GM19468 (cell line): ENCODE measurements at regions not wholly inside any gene's neighbourhood (a gene's known extent, or its start where the extent isn't known, plus 50 kb on each side); places are given as distances from the start of the nearest gene placed in this dataset.

Experiments used
- ATAC-seq: cut with Tn5 transposase; IDR thresholded peaks from one replicate; pipeline ENCODE4 v1.9.1; 2021; ENCODE audit warnings: mild to moderate bottlenecking, moderate library complexity, moderate number of reproducible peaks; ENCODE audit not compliant: unreplicated experiment; ENCODE audit errors: extremely low read depth

DNA sequence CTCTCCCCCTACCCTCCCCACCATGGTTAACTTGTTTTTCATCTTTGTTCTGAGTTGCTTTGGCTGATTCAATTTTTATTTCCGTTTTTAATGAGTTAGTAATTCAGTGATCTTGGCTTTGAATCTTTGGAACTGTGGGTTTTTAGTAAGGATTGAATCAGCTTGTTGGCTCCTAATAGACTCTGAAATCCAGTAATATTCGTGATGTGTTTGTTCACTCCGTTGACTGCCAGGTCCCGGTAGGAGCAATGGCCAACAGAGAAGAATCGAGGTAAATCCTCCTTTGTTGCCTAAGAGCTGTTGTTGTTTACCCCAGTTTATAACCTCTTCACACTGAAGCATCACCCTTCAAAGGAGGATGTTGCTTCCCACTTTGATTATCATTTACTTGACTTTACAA is 92.7 kb downstream of the PCSK1 start:
- no peak for ATAC-seq

DNA sequence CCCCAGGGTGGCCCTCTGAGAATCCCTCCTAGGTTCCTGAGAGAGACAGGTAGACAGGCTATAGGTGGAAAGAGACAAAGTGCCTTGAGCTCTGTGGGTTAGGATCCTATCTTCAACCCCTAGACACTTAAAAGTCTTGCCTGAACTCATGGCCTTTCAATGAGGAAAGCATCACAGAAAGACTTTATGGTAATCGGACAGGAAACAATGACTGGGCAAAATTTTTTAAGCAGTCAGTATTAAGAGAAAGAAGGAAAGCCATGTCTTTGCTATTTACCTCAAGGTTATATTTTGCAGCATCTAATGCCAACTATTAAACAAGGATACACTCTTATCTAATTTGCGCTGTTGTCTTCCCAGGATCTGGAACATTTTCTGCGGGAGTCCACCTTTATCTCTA is 93.2 kb downstream of the PCSK1 start:
- no peak for ATAC-seq

DNA sequence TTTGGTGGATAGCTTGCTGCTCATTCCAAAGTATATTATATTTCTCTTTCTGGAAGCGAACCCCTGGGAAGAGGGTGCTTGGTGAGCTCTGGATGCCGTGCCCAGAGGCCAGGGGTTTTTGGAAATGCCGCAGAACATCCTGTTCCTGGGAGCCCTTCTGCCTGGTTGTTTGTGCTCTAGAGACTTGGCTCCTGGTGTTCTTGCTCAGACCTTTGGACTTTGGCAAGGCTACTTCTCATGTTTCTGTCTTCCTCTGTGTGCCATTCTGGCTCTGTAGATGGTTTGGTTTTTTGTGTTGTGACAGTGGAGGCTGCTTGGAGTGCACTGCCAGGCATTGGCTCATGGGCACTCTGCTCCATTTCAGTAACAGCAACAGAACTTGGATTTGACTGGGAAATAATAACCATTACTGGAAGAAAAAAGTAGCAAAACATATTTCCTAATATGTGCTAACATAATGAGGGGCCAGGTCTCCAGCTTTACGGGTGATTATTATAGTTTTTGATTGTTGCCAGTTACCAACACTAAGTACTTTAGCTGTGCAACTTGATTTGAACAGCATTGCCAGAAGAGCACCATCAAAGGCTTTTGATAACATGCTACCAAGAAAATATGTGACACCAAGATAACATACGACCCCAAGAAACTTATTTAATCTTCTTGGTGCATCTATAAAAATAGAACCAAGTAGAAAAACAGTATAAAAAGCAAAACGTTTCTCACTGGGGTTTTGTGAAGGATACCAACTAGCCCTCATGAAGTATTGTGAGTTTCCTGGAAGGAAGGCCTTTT is 94.2 kb downstream of the PCSK1 start:
- no peak for ATAC-seq

DNA sequence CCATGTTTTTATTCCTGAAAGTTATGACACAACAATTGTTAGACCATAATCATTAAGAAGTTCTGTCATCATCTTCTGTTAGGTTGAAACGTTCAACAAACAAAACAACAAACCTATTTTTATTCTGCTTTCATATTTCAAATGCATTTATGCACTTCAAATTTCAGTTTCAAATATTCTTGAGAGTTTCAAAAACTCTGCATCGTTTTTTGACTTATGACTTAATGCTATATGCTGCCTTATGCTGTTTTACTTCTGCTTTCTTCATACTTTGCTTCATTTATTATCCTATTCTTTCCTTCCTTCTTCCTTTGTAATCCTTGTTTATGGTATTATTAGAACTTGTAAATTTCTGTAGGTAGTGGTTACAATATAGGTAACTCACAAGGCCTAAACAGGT is 95.0 kb downstream of the PCSK1 start:
- no peak for ATAC-seq

DNA sequence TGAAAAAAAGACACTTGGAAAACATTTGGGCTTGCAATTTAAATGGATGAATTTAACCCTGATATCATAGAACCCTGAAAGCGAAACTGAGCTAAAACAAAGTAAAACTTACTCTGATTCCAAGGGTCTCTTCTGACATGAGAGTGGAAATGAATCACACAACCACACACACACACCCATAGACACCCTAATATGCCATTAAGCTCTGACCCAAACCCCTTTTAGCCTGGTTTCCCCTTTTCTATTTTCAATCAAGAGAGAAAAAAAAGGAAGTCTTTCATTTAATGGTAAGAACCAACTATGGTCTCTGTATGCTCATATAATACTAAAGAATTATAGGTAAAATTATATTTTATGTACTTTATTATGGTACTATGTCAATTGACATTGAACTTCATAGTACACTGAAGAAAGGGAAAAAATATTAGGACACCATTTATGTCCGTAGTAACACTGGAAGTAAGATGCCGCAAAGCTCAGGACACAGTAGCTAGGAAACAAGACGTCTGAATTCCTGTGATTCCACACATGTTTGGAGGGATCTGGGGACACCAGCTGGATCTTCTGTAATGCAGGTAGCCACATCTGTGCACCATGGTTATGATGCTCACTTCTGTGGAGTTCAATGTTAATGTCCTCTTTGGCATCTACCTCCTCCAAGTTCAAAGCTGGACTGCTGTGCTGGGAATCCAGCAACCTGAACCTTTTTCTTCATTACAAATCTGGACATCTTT is 95.8 kb downstream of the PCSK1 start:
- no peak for ATAC-seq

DNA sequence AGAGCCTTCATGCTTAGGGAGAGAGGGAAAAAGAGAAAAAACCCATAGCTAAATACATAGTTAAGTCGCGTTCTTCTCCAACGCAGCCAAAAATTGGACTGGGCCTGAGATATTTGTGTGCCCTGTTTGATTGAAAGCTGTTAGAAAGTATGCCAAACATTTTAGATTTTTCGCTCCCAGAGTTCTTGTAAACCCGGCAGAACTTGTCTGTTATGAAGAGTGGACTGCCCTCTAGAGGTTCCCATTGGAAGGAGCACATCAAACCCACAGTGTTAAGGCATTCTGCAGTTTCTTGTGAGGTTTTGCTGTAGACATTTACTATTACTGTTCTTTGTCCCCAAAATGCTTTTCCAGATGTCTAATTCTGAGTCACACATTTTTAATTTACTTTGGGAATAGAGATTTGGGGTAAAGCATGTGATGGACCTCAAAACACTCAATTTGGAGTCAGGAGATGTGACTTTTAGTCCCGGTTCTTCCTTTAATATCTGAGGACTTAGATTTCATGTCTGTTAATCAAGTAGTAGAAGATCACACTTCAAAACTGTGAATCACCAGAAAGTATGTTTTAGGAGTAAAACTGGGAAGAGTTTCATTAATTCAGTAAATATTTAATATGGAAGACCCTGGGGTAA is 96.6 kb downstream of the PCSK1 start:
- peak; percentile 61 for ATAC-seq

DNA sequence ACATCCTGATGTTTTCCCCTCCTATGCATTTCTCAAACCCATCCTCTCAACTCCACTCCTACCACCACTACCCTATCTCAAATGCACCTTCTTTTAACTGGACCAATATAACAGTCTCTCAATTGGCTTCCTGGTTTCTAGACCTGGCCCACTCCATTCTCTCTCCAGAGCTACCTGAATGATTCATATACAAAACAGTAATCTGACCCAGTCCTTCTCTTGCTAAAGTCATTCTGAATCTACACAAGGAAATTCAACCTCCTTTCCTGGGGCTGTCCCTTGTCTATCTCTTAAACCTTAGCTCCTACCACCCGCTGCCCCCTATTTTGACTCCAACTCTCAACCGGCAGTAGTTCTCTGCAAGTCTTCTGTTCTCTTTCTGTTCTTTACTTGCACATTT is 97.2 kb downstream of the PCSK1 start:
- ATAC-seq = no peak

DNA sequence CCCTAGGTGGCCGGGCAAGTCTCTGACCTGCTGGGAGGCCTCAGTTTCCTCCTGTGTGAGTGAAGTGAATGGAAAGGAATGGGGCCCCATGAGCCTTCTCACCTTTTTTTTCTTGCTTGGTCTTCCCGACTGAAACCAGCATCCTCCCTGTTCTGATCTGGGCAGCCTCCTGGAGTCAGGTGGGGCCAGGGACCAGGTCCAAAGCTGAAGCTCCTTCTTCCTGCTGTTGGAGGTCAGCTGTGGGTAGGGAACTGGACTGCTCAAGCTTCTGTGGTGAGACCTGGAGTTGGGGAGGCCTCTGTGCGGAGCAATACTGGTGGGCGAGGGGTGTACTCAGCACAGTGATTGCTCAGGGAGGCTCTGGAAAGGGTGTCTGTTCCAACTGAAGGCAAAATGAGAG is 99.7 kb downstream of the PCSK1 start:
- ATAC-seq = no peak

DNA sequence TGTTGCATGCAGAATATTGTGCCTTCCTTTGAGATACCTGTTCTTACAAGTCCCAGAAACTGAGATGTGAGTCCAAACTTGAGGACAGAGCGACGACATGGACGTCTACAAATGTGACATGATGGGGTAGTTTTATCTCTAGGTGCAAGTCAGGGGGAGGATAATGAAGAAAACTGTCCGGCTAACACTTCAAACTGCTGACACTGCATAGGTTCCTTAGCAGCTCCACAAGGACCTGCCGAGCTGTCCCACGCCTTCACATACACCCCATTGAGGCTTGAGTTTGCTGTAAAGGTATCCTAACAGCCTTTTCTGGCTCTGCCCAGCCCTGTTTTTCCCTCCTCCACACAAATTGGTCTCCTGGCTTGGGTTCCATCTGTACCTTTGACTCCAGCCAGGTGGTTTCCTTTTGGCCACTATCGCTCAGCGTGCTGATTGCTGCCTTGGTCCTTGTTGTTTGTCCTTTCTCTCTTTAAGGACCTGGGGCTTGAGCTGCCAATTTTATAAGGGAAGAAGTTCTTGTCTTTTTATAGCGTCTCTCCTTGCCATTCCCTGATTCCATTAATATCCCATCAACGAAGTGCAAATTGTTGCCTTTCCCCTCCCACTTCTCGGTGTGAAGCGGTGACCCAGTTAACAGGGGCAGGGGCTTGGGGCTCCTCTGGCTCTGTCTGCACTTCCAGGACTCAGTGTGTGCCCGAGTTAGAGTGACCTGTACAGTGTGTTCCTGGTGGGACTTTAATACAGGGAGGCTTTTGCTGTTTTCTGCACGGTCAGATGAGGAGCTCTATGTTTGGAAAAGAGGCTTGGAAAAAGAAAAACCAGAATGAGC is 100.3 kb downstream of the PCSK1 start:
- ATAC-seq = no peak

DNA sequence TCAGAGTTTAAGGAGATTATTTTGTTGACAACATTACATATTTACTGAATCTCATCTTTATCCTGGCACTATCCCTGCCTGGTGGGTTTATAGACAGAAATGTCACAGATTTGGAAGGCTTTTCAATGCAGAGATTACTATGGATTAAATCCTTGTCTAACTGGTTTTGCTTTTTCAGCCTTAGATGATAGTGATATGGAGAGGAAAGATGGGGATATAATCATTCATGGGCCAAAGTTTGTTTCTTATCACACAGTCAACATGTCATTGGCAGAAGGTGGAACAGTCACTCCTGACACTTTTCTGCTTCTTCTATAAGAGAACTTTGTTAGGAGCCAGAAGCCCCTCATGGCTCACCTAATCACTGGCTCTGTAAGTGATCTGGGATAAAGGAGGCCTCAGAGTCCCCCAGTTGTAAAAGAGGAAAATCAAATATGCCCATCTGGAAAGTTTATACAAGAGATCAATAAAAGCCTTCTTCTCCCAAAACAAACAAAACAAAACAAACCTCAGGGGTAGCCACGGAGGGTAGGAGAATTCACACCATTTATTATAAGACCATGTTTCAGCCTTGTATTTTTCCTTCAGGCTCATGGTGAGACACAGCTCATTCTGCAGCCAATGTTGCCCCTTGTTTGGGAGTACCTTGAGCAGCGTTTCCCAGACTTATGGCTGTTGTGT is 101.2 kb downstream of the PCSK1 start:
- no peak for ATAC-seq

DNA sequence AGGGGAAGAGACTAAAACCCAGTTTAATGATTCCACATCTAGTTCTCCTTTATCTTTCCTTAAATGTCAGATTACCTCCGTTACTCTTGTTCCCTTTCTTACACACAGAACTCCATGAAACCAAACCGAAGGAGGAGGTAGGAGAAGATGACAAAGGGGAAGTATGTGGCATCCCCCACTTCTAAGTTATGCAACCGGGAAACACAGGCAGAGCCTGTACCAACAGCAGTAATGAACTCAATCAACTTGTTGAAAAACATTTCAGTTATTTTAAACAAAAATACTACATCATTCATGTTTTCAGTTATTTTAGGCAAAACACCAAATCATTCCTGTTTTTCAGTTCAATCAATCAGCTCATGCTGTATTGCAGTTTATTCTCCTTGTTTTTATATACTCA is 101.8 kb downstream of the PCSK1 start:
- no peak for ATAC-seq

DNA sequence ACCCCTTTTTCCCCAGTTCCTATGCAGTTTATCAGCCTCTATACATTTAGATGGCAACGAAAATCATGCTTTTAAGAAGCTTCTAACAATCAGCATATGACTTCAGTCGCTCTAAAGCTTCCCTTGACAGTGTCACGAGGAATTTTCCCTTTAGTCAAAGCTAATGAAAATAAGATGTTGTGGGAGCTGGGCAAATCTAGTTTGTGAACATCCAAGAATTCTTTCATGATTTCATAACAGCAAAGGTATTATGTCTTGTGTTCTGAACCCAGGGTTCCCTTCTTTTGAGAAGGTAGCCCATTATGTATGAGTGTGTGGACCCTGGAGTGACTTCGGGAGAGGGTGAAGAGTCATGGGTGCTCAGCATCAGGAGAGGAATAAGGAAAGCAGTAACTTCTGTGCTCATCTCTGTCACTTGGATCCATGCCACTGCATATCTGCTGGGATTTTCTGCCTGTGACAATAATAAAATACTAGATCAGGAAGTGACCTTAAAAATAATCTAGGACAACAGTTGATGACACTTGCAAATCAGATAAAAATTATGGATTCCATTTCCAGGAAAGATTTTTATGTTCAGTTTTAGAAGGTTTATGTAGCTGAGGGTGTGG is 102.4 kb downstream of the PCSK1 start:
- no peak for ATAC-seq

DNA sequence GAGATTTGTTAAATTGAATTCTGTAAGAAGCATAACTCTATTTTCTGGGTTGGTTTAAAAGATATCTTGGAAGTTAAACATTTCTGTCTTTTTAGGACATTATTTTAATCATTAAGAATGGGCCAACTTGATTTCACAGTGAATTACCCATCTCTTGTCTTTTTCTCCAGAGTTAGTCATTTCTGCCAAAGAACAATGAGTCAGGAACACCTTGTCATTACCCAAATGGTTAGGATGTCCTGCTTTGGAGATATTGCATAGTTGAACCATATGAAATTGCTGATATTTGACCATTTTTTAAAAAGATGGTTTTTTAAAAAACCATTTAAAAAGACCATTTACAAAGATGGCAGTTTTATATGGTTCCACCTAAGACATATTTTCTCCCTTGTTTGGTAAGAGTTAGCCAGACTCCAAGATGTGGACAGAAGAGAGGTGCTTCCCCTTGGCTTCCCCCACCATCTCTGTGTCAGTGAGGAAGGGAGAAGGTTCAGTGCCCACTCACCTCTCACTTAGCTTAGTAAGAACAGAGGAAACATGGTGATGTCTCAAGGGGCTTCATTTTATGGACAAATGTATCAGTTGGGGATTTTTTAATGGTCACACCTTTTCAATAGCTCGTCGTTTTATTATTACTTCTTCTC is 103.0 kb downstream of the PCSK1 start:
- no peak for ATAC-seq

DNA sequence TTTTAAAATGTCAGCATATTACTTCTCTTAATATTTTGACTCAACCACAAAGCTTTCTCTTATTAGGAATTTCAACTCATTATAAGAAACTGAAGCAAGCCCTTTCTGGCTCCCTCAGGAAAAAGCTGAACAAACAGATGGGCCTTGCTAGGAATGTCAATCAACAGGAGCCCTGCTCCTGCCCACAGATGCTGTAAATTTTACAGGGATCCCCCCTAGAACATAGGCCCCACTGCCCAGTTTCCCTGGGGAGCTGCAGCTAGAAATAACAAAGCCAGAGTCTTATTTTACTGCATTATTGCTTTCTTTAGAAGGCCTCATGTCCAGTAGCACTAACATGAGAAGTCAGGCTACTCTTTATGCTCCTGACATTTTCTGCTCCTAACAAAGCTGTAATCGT is 103.8 kb downstream of the PCSK1 start:
- ATAC-seq = no peak

DNA sequence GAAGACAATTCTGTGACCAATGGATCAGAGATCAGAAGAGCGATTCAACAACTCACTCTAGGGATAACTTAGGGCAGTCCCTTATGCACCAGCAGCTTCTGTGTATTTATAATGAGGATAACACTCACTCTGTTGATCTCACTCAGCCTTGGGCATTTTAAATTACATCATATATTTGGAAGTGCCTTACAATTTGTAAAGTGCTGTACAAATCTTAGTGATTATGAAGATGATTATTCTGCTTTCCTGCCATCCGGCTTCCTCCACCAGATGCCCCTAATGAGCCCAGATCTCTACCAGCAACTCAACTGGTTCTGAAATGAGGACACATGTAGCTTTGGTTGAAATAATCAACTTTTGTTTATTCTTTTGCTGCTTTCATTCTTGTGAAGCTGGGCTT is 105.3 kb downstream of the PCSK1 start:
- no peak for ATAC-seq

DNA sequence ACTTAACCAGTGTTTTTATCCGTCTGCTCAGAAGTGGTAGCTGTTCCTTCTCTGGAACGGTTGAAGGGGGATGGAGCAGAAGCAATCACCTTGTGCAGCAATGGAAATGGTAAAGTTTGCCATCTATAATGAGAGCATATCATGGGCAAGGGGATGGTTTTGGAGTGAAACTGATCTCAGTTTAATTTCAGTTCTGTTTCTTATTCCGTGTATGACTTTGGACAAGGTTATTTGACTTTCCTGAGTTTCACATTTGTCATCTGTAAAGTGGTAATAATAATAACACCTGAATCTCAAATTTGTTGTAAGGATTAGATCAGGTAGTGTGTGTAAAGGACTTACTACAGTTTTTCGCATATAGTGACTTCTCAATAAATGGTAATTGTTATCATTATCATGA is 106.1 kb downstream of the PCSK1 start:
- peak; percentile 77 for ATAC-seq

DNA sequence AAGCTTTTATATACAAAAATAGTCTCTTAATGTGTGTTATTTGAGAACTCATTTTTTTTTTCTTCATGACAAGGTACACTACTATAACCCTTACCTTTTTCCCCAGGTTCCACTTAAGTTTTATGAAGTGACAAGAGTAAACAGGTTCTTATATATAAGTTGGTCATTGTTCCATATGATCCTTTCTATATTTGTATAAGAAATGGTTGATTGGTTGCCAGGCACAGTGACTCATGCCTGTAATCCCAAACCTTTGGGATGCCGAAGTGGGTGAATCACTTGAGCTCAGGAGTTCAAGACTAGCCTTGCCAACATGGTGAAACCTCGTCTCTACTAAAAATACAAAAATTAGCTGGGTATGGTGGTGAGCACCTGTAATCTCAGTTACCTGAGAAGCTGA is 108.3 kb downstream of the PCSK1 start:
- ATAC-seq = no peak

DNA sequence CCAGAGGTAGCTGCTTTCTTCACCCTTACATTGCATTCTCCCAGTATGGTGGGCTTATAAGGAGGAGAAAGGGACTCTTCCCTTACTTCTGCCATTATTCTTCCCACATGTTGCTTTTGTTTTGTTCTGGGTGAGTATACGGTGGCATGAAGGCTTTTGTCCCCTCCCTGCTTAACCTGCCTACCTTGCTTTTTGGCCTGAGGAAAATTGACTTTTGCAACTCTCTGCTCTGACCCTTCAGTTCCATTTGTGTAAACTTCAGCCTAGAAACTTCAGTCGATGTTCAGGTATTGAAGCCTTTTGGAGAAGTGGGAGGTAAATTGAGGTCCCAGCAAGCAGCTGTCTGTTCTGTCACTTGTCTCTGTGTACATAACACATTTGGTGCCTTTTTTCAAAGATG is 110.2 kb downstream of the PCSK1 start:
- no peak for ATAC-seq

DNA sequence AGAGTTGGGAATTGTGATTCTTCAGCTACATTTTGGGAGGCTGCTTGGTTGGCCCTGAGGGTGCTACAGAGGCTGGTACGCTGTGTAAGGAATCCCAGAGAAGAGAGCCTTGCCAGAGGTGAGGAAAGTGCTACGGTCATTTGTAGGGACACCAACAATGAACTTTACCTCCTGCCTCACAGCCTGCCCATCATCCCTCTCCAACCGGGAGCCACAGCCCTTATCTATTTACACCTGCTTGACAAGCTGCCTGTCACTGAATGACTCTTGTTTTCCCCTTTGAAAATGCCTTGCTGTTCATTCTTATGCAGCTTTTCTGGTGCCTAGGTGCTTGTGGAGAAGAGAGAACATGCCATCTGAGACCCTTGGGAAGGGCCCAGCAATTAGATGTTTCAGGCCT is 110.8 kb downstream of the PCSK1 start:
- no peak for ATAC-seq
